H1 (cell line): ENCODE measurements at regions not wholly inside any gene's neighbourhood (a gene's known extent, or its start where the extent isn't known, plus 50 kb on each side); places are given as distances from the start of the nearest gene placed in this dataset.

Source experiments
- CTCF ChIA-PET: fragments of 300-600 bp; sonication (Branson Sonifier 250); formaldehyde crosslinking; loops from one replicate; lab custom pipeline; 2021; ENCODE audit not compliant: partially characterized antibody; lab: Charles Lee
- POLR2A ChIA-PET: fragments of 300-600 bp; sonication (Branson Sonifier 250); formaldehyde crosslinking; loops from one replicate; lab custom pipeline; 2021; ENCODE audit warnings: inconsistent platforms; ENCODE audit not compliant: partially characterized antibody; lab: Charles Lee
- DNase-seq, 2 experiments: peaks; one replicate each; pipeline versions ENCODE4 v3.0.0 to v3.0.0-alpha.2; 2010 to 2022; ENCODE audit warnings: low spot score in 2 of 2, low read depth in 1 of 2, mixed read lengths in 1 of 2
- FAIRE-seq: peaks from 2 replicates; lab custom pipeline; 2011; peaks lifted over from hg19 to GRCh38; lab: Jason Lieb, UNC
- H2AFZ ChIP-seq: 2 replicates; pipeline ENCODE4 v1.8.1; 2012; ENCODE audit warnings: low read length, inconsistent platforms
- H2AK5ac ChIP-seq: 2 replicates; pipeline ENCODE4 v1.6.1; 2013; ENCODE audit warnings: low read depth, low read length
- H2BK120ac ChIP-seq: replicated peaks from 2 replicates; pipeline ENCODE3; 2013; ENCODE audit warnings: low read depth, low read length, inconsistent platforms
- H2BK12ac ChIP-seq: 2 replicates; pipeline ENCODE4 v1.6.1; 2013; ENCODE audit warnings: low read depth, low read length
- H2BK15ac ChIP-seq: 2 replicates; pipeline ENCODE4 v1.6.1; 2013; ENCODE audit warnings: low read length
- H2BK20ac ChIP-seq: 2 replicates; pipeline ENCODE4 v1.6.1; 2013; ENCODE audit warnings: low read length
- H2BK5ac ChIP-seq: 2 replicates; pipeline ENCODE4 v1.6.1; 2013; ENCODE audit warnings: low read depth, low read length
- H3K14ac ChIP-seq: 2 replicates; pipeline ENCODE4 v1.6.1; 2013; ENCODE audit warnings: inconsistent platforms; ENCODE audit not compliant: insufficient read length
- H3K18ac ChIP-seq: 2 replicates; pipeline ENCODE4 v1.6.1; 2013; ENCODE audit warnings: low read length; ENCODE audit errors: extremely low read depth
- H3K23ac ChIP-seq: 2 replicates; pipeline ENCODE4 v1.6.1; 2013; ENCODE audit warnings: inconsistent platforms; ENCODE audit not compliant: insufficient read length
- H3K23me2 ChIP-seq: 2 replicates; pipeline ENCODE4 v1.6.1; 2013; ENCODE audit warnings: low read depth, low read length
- H3K27ac ChIP-seq: 2 replicates; pipeline ENCODE4 v1.6.1; 2011; ENCODE audit warnings: low read depth, low read length, inconsistent platforms
- H3K27me3 ChIP-seq, 4 experiments: replicated peaks in 1 of 4; 1 replicate in 1 of 4; 2 replicates in 3 of 4; pipeline versions ENCODE4 v1.6.1 to v1.8.1; 2011 to 2013; ENCODE audit warnings: low read length in 3 of 4, mild to moderate bottlenecking in 3 of 4, inconsistent platforms in 2 of 4, mixed read lengths in 2 of 4, moderate library complexity in 1 of 4; ENCODE audit not compliant: control insufficient read depth in 3 of 4, insufficient read depth in 3 of 4; ENCODE audit errors: extremely low read depth in 1 of 4
- H3K36me3 ChIP-seq, 4 experiments: 2 replicates each; pipeline versions ENCODE4 v1.6.1 to v1.8.1; 2011 to 2013; ENCODE audit warnings: mild to moderate bottlenecking in 4 of 4, low read length in 3 of 4, moderate library complexity in 2 of 4, control low read depth in 1 of 4, inconsistent platforms in 1 of 4; ENCODE audit not compliant: insufficient read depth in 4 of 4, control insufficient read depth in 2 of 4
- H3K4ac ChIP-seq: replicated peaks from 2 replicates; pipeline ENCODE3; 2013; ENCODE audit warnings: low read length, low read depth, mixed read lengths, inconsistent platforms; ENCODE audit not compliant: insufficient read length
- H3K4me1 ChIP-seq, 4 experiments: replicated peaks in 1 of 4; 1 replicate in 1 of 4; 2 replicates in 3 of 4; pipeline versions ENCODE4 v1.6.1 to v1.8.1; 2011 to 2013; ENCODE audit warnings: low read length in 3 of 4, inconsistent platforms in 2 of 4, mixed read lengths in 1 of 4; ENCODE audit not compliant: insufficient read depth in 4 of 4, control insufficient read depth in 3 of 4
- H3K4me2 ChIP-seq, 2 experiments: 2 replicates each; pipeline versions ENCODE4 v1.6.1 to v1.8.1; 2011 to 2013; ENCODE audit warnings: low read depth in 2 of 2, low read length in 2 of 2, control low read depth in 1 of 2, inconsistent platforms in 1 of 2, mild to moderate bottlenecking in 1 of 2; ENCODE audit not compliant: insufficient read depth in 1 of 2
- H3K4me3 ChIP-seq, 4 experiments: fragments of 200-600, 300-600 bp in 1 of 4; sonication (generic), shearing (Covaris generic), sonication (Bioruptor Twin) in 1 of 4; 2 replicates each; pipeline versions ENCODE4 v1.5.1 to v1.8.1; 2011 to 2016; ENCODE audit warnings: low read length in 4 of 4, low read depth in 3 of 4, control low read depth in 2 of 4, inconsistent platforms in 2 of 4, mild to moderate bottlenecking in 2 of 4, mixed read lengths in 1 of 4, moderate library complexity in 1 of 4; ENCODE audit not compliant: insufficient read depth in 2 of 4; ENCODE audit errors: extremely low read depth in 1 of 4
- H3K56ac ChIP-seq: replicated peaks from 2 replicates; pipeline ENCODE3; 2013; ENCODE audit warnings: low read depth, mild to moderate bottlenecking, mixed read lengths, low read length, inconsistent platforms; ENCODE audit not compliant: insufficient read length
- H3K79me1 ChIP-seq: 2 replicates; pipeline ENCODE4 v1.6.1; 2013; ENCODE audit warnings: low read depth, low read length, control low read depth
- H3K79me2 ChIP-seq, 2 experiments: 2 replicates each; pipeline versions ENCODE4 v1.6.1 to v1.8.1; 2012 to 2013; ENCODE audit warnings: low read length in 2 of 2, mild to moderate bottlenecking in 2 of 2, inconsistent platforms in 1 of 2; ENCODE audit not compliant: insufficient read depth in 2 of 2, control insufficient read depth in 1 of 2
- H3K9ac ChIP-seq, 4 experiments: replicated peaks in 1 of 4; 1 replicate in 1 of 4; 2 replicates in 3 of 4; pipeline versions ENCODE4 v1.6.1 to v1.8.1; 2011 to 2013; ENCODE audit warnings: low read depth in 3 of 4, low read length in 3 of 4, control low read depth in 2 of 4, mild to moderate bottlenecking in 2 of 4, moderate library complexity in 2 of 4, inconsistent platforms in 1 of 4; ENCODE audit errors: extremely low read depth in 1 of 4
- H3K9me3 ChIP-seq, 2 experiments: 2 replicates each; pipeline versions ENCODE4 v1.6.1 to v1.8.1; 2012 to 2013; ENCODE audit warnings: mild to moderate bottlenecking in 2 of 2, moderate library complexity in 2 of 2, control low read depth in 1 of 2, inconsistent platforms in 1 of 2, low read depth in 1 of 2, low read length in 1 of 2, mixed read lengths in 1 of 2; ENCODE audit not compliant: insufficient read depth in 2 of 2
- H4K20me1 ChIP-seq, 2 experiments: replicated peaks in 1 of 2; 2 replicates each; pipeline versions ENCODE3 to v1.8.1; 2011 to 2013; ENCODE audit warnings: inconsistent platforms in 2 of 2, low read length in 2 of 2, mild to moderate bottlenecking in 1 of 2; ENCODE audit not compliant: insufficient read depth in 2 of 2, control insufficient read depth in 1 of 2
- H4K5ac ChIP-seq: 2 replicates; pipeline ENCODE4 v1.6.1; 2013; ENCODE audit warnings: low read length, low read depth, mixed read lengths, inconsistent platforms; ENCODE audit not compliant: insufficient read length
- H4K8ac ChIP-seq: 2 replicates; pipeline ENCODE4 v1.8.0; 2013; ENCODE audit warnings: mild to moderate bottlenecking, moderate library complexity, low read length, inconsistent platforms; ENCODE audit not compliant: insufficient read depth; ENCODE audit errors: extremely low read depth
- H4K91ac ChIP-seq: replicated peaks from 2 replicates; pipeline ENCODE3; 2013; ENCODE audit warnings: low read length, mixed read lengths, inconsistent platforms; ENCODE audit not compliant: insufficient read length
- EP300 ChIP-seq, 2 experiments: IDR thresholded peaks; 1 replicate in 1 of 2; 2 replicates in 1 of 2; pipeline ENCODE4 v1.6.1; 2011 to 2012; ENCODE audit warnings: low read depth in 2 of 2, low read length in 2 of 2, mild to moderate bottlenecking in 2 of 2, borderline replicate concordance in 1 of 2, inconsistent platforms in 1 of 2, moderate library complexity in 1 of 2
- EZH2 ChIP-seq: fragments of 200-600 bp; sonication (generic); IDR thresholded peaks from 2 replicates; pipeline ENCODE4 v1.7.1; 2012; ENCODE audit warnings: low read depth, mild to moderate bottlenecking, moderate library complexity, low read length, inconsistent platforms; ENCODE audit not compliant: severe bottlenecking
- GABPA ChIP-seq: IDR thresholded peaks from 2 replicates; pipeline ENCODE4 v1.6.1; 2011; ENCODE audit warnings: mild to moderate bottlenecking, low read length, moderate library complexity, borderline replicate concordance; ENCODE audit not compliant: insufficient read depth
- KDM1A ChIP-seq: fragments of 200-600, 300-600 bp; sonication (generic); IDR thresholded peaks from 2 replicates; pipeline ENCODE4 v1.7.1; 2016; ENCODE audit warnings: mild to moderate bottlenecking, low read length, borderline replicate concordance
- KDM4A ChIP-seq: IDR thresholded peaks from one replicate; pipeline ENCODE4 v1.7.1; 2012; ENCODE audit warnings: low read depth, mild to moderate bottlenecking, moderate library complexity, low read length, inconsistent platforms; ENCODE audit not compliant: severe bottlenecking
- KDM5A ChIP-seq: fragments of 200-600 bp; IDR thresholded peaks from 2 replicates; pipeline ENCODE4 v1.7.1; 2012; ENCODE audit warnings: mild to moderate bottlenecking, low read length, inconsistent platforms, mixed read lengths
- NRF1 ChIP-seq: IDR thresholded peaks from 2 replicates; pipeline ENCODE4 v1.6.1; 2011; ENCODE audit warnings: mild to moderate bottlenecking, low read depth, low read length, improper control_type of control experiment
- POU5F1 ChIP-seq: IDR thresholded peaks from 2 replicates; pipeline ENCODE4 v1.6.1; 2011; ENCODE audit warnings: low read depth, mild to moderate bottlenecking, low read length, moderate library complexity
- RAD21 ChIP-seq, 2 experiments: IDR thresholded peaks in 1 of 2; conservative IDR thresholded peaks in 1 of 2; 2 replicates each; pipeline ENCODE4 v1.6.1; 2011; ENCODE audit warnings: low read depth in 2 of 2, low read length in 2 of 2, improper control_type of control experiment in 1 of 2, inconsistent platforms in 1 of 2, mild to moderate bottlenecking in 1 of 2, moderate library complexity in 1 of 2
- RNF2 ChIP-seq: fragments of 200-900, 300-1000 bp; sonication (generic); IDR thresholded peaks from 2 replicates; pipeline ENCODE4 v1.7.1; 2016; ENCODE audit warnings: borderline replicate concordance, low read depth, mild to moderate bottlenecking, antibody characterized with exemption, low read length; ENCODE audit not compliant: poor library complexity, severe bottlenecking; ENCODE audit errors: missing control alignments
- SIRT6 ChIP-seq: IDR thresholded peaks from one replicate; pipeline ENCODE4 v1.7.1; 2012; ENCODE audit warnings: low read length, inconsistent platforms
- SIX5 ChIP-seq: IDR thresholded peaks from 2 replicates; pipeline ENCODE4 v1.6.1; 2011; ENCODE audit warnings: mild to moderate bottlenecking, low read depth, low read length
- SP4 ChIP-seq: IDR thresholded peaks from 2 replicates; pipeline ENCODE4 v1.6.1; 2012; ENCODE audit warnings: low read length, inconsistent platforms
- TAF7 ChIP-seq: optimal IDR thresholded peaks from 2 replicates; pipeline ENCODE3; 2011; ENCODE audit warnings: low read depth, mild to moderate bottlenecking, inconsistent platforms, low read length, moderate library complexity, borderline replicate concordance
- WGBS, 2 experiments: shearing (Covaris generic) in 1 of 2; methylation state at CpG; one replicate each; pipeline versions ENCODE4 v1.1.6 to v1.1.7; 2013 to 2015; ENCODE audit warnings: low lambda C conversion rate in 2 of 2, mixed read lengths in 2 of 2, inconsistent platforms in 1 of 2, low coverage in 1 of 2, missing lambda C conversion rate in 1 of 2; ENCODE audit not compliant: insufficient replicate concordance in 2 of 2, insufficient coverage in 1 of 2, insufficient read length in 1 of 2; ENCODE audit errors: extremely low coverage in 1 of 2, missing lambda C conversion rate in 1 of 2; 5-methylcytosine and 5-hydroxymethylcytosine counted together

GRCh38 chr4:180528003-180528402 lies 1715.2 kb upstream of the TENM3 start:
- no peaks in the 10 kb centered on the region for H3K79me1 ChIP-seq
- no peak overlapping the region for H2BK120ac ChIP-seq
- CTCF ChIA-PET: no interaction called here
- H3K36me3 ChIP-seq: no peaks in the 10 kb centered on the region
- no peaks in the 10 kb centered on the region for H3K27me3 ChIP-seq
- no peak overlapping the region for H4K8ac ChIP-seq
- no peak overlapping the region for H3K4me2 ChIP-seq
- no peak overlapping the region for H2AK5ac ChIP-seq
- H3K23me2 ChIP-seq: no peaks in the 10 kb centered on the region
- no peak overlapping the region for H3K9ac ChIP-seq
- 96% methylated on average over 9 of the region's 9 CpGs; no CpG with 5 or more reads in 1 of the 2 experiments for WGBS, 2 experiments
- FAIRE-seq: no peak
- H3K14ac ChIP-seq: no peak overlapping the region
- no peak overlapping the region for H2BK15ac ChIP-seq
- peaks cover 0 to 7% (median 3%) of the 10 kb centered on the region in 4 experiments; a peak in 3 of 7 replicates for H3K4me1 ChIP-seq
- no peak overlapping the region for H2BK20ac ChIP-seq
- H4K91ac ChIP-seq: no peak overlapping the region
- H3K56ac ChIP-seq: no peak overlapping the region
- no peaks in the 10 kb centered on the region for H3K9me3 ChIP-seq
- no peak overlapping the region for H2BK12ac ChIP-seq
- no peak overlapping the region for H3K4me3 ChIP-seq
- H4K5ac ChIP-seq: no peak overlapping the region
- no peak overlapping the region for H2BK5ac ChIP-seq
- no peak overlapping the region for H3K4ac ChIP-seq
- no peak overlapping the region for H3K23ac ChIP-seq
- no peak overlapping the region for H3K18ac ChIP-seq
- POLR2A ChIA-PET: no interaction called here
- H2AFZ ChIP-seq: no peak overlapping the region
- DNase-seq: no peak
- H3K27ac ChIP-seq: no peak overlapping the region
- H3K79me2 ChIP-seq: no peaks in the 10 kb centered on the region
- H4K20me1 ChIP-seq: no peaks in the 10 kb centered on the region
- TF ChIP-seq KDM4A: no peak
- no peak for TF ChIP-seq EP300 (IDR thresholded peaks at IDR 0.05; ENCODE audit: borderline replicate concordance in 1 of 2, low read depth in 2 of 2, low read length in 2 of 2)
- TF ChIP-seq NRF1: no peak
- TF ChIP-seq KDM5A: no peak
- no peak for TF ChIP-seq SIX5
- no peak for TF ChIP-seq RAD21 (IDR thresholded peaks at IDR 0.05 in 1 of 2, conservative IDR thresholded peaks at IDR 0.05 in 1 of 2; ENCODE audit: low read depth in 2 of 2, low read length in 2 of 2)
- TF ChIP-seq POU5F1: no peak
- no peak for TF ChIP-seq RNF2
- no peak for TF ChIP-seq EZH2
- no peak for TF ChIP-seq GABPA
- no peak for TF ChIP-seq KDM1A
- no peak for TF ChIP-seq TAF7
- TF ChIP-seq SIRT6: no peak
- TF ChIP-seq SP4: no peak
